ENCODE measurements at regions not wholly inside any gene's neighbourhood (a gene's known extent, or its start where the extent isn't known, plus 50 kb on each side); places are given as distances from the start of the nearest gene placed in this dataset.

DNA sequence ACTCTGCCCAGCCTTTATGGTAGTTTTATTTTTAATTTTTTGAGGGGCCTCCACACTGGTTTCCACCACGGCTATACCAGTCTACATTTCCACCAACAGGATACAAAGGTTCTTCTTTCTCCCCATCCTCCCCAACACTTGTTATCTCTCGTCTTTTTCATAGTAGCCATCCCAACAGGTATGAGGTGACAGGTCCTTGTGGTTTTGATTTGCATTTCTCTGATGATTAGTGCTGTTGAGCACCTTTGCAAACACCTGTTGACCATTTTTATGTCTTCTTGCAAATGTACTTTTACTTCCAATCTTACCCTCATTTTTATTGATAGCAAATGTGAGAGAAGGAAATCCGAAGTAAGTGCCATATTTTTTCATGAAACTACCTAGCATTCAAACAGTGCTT lies 195.4 kb upstream of the PREP start:
- no peak for DNase-seq

DNA sequence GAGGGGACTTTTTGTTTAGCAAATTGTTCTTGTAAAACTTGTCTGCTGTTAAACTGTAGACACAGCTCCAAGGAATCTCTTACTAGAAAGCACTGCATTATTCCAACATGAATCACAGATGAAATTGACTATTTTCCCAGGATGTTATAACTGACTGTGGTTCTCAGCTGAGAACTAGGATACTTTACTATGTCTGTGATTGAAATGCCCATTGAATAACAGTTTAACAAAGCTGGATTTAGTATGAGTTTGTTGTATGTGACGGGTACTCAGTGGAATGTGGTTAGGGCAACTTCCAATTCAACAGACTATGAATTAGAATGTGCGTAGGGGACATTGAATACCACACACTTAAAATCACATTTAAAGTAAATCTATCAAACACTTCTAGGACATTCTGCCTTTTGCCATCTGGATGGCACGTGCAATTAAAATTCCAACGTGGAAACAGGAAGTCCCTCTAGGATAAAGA lies 193.4 kb upstream of the PREP start:
- DNase-seq = no peak

DNA sequence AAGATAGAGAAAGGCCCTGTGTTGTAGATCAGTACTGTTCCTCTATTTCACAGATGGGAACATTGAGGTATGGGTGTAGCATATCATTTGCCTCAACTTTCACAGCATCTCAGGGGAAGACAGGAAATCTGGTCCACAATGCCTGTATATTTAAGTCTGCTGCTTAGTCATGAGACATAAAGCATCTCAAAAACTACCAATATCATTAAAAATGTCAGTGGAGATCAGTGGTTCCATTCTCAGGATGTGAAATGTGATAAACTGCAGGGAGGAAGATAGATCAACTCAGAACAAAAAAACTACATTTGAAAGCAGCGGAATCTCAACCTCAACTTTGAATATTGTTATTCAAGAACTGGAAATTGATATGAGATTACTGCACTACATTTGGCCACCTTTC lies 192.9 kb upstream of the PREP start:
- no peak for DNase-seq

DNA sequence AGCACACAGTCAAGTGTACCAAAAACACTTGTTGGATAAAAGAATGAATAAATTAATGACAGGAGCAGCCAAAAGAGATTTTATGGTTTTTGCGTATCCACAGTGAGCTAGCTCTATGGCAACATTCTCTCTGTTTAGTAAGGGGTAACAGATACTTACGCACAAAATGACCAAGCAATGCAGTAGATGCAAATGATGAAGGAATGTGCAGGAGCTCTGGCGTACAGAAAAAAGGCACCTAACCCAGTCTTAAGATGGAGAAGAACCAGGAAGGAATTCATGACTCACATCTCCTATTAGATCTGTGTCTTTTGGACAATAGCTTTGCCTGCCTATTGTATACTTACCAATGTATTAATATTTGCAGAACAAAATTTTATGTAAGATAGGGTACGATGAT lies 191.9 kb upstream of the PREP start:
- no peak for DNase-seq

DNA sequence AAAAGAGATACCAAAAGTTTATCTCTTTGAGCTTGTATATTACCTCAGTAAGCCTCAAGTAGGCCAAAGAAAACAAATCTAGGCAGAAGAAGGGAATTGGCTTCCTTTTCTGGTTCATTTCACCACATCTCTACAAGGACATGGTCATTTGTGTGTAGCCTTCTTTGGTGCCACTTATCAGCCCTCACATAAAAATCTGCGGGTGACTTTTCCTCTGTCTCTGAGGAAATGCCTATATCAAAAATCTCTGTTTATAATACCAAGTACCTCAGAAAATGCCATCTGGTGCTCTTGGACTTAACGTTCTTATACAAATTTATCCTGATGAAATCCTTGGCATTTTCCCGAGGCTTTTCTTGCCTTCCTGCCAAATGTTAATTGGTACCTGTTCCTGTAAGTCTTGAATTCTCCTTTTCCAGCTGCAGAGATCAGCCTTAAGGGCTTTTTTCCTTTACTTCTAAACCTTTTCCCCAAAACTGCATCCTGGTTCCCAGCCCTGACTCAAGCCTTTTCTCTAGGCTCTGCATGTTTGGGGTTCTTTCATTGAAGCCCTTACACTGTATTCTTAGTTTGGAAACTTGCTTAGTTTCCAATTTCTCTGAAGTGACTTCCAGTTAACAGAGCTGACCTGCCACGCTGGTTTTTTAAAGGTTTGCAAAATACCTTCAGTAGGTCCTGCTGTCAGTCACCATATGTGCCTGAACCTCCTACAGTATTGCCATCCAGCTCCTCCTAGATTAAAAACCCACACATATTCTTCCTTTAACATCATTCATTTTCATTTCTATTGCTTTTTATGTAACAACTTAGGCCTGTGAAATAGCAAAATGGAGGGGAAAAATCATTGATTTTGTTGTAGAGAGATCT lies 191.2 kb upstream of the PREP start:
- DNase-seq = no peak

DNA sequence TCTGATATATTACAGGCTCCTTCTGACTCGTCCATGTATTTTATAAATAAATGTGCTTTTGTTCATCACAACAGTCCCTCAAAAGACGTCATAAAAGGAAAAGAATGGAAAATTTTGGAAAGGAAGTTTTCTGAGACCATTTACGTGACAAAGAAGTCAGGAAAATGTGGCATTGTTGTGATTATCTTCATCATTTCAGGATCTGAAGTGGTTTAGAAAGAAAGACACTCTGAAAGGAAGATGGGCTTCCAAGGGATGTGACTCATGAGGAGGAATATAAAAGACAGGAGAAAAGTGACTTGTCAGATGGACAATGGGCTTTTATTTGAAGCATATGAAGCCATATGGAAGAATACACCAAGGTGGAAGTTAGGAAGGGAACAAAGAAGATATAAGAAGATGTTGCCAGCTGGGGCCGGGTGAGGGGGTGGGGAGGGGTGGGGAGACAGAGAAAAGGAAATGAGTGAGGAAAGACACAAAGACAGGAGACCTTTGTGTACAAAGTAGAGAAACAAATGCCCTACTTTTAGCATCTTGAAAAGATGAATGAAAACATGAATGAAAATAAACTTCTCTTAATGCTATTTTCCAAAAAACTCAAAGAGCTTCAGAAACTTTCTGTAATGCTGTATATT lies 190.3 kb upstream of the PREP start:
- no peak for DNase-seq

DNA sequence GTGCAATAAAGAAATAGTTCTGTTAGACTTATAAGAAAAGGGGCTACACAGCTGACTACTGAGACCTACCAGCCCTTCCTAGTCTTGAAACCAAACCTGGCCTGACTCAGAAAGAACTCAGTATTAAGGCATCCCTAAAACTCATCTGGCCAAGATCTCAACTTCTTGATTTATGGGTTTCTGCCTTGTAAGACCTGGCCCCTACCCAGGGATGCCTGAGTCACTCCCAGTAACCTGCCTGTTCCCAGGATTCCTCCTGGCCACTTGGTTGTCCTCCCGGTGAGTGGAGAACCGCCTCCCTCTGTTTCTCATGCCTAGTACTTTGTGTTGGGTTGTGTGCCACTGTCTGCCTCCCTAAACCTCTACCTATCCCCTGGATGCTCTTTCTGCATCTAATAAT lies 189.4 kb upstream of the PREP start:
- no peak for DNase-seq

DNA sequence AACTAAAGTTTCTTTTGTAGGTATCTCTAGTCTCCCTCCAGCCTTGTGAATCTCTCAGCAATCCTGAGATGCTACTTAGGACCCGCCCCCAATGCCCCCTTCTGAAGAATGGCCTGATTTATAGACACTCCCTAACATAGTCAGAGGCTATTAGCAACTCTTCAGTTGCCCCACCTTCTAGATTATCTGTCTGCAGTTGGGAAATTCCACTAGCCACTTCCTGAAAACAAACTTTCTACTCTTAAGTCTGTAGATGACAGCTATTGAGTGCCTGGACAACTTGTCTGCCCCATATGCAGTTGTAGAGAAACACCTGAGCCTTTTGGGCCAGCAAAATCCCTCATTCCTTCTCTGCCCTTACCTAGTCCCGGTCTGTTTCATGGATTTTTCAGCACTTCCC lies 188.2 kb upstream of the PREP start:
- no peak for DNase-seq

DNA sequence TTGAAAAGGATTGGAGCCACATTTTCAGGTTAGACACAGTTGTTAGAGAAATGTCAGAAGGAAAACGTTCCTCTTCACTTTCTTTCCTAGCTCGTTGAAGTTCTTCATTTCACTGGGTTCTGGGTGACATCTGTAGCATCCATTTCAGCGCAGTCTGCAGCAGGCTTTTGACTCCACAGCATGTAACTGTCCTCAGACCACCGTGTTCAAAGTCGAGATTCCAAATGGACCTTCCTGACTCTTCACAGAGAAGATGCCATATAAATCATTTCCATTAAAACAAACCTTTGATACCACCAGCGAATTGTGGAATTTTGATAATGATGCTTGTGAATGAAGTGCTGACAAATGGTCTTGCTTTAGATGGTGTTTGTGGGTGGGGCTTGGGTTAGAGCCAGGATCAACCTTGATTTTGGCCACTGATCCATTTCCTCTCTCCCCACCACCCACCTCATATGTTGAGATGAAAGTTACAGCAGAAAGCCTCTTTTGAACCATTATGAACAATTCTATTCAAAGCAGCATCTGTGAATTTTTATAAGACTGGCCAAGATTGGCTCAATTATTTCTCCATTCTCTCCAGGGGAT lies 185.3 kb upstream of the PREP start:
- DNase-seq = no peak

DNA sequence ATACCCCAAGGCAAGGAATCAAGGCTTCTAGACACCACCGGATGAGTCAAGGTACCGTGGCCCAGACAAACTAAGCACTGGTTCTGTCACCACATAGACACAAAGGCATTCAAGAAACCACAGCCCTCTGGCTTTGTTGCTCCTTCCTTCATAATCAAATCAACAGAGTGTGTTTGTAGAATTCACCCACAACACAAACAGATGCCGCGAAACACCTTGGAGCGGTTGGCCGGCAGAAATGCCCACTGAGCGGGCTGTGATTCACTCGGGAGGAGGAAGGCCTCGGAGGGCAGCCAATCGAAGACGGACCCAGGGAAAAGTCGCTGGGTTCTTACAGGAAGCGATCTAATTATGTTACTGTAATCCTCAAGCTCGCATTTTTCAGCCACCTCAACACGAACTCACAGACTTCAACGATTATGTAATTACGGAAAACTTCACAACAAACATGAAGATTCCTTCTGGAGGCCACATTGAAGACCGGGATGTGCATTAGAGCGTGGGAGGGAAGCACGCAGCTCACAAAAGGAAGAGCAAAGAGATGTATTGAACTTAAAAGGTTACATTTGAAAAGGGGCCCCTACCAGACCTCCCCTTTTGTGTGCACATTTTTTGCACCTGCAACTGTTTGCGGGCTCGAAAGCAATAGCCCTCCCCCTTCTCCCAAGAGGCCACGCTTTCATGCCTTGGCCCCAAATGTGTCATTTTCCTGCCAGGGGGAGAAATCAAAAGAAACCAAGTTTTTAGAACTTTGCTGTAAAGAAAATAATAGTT lies 184.7 kb upstream of the PREP start:
- DNase-seq = no peak

DNA sequence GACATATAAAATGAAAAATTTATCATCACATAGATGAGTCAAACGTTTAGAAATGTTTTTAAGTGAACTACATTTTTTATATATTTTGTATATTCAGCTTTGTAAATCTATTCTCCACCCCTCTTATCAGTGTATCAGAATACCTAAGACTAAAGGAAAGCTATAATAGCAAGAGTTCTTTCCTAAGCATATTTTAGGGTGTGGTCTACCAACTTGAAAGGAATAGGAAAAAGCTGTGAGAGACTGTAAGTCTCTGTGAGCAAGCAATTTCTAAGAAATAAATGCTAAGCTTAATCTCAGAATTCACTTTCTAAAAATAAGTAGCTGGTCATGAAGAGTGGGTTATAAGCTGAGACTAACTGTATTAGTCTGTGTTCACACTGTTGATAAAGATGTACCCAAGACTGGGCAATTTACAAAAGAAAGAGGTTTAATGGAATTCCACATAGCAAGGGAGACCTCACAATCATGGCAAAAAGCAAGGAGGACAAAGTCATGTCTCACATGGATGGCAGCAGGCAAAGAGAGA lies 175.4 kb upstream of the PREP start:
- no peak for DNase-seq

DNA sequence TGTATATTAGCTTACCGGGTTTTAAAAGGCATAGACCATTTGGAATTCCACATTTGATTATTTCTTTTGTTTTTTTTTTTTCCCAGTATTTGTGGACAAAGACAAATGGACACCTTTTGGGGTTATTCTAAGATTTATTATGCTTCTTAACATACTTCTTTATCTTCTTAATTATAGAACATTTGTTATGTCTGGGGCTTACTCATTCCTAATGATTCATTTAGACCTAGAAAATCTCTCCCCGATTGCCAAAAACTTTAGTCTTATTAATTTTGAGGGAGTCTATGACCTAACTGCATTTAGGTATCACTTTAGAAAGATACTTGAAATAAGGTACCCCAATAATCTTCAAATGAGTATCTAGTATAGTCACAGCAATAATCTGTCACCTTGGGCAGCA lies 170.7 kb upstream of the PREP start:
- DNase-seq = no peak

DNA sequence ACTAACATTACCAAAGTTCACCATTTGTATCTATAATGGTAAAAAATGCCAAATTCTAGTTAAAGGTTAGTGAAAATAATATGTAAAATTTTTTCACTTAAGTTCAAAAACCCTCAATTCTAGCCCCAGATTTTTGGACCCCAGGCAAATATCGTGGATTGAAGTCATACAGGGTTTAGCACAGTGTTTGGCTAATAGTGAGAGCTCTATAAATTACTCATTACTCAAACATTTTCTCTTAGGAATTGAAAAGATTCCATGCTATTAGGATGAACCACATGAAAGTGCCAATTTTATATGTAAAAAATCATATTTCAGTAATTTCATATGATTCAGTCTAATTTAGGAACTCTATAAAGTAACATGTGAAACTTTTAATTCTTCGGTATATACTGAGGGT lies 170.3 kb upstream of the PREP start:
- no peak for DNase-seq

DNA sequence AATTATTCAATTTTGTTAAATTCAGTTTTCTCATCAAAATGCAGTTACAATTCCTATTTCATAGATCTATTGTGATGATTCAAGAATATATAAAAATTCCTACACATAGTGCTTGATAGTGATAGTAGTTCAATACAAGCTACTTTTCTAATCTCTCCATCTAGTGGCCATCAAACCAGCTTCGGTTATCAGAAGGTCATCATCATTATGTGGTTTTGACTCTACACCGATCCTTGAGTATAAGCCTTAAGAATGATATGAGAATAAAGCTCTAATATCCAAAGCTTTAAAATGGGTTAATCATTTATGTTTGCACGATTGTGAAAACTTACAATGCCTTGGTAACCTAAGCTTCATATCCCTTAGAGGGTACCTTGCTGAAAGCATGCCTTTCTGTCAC lies 167.5 kb upstream of the PREP start:
- DNase-seq = no peak

DNA sequence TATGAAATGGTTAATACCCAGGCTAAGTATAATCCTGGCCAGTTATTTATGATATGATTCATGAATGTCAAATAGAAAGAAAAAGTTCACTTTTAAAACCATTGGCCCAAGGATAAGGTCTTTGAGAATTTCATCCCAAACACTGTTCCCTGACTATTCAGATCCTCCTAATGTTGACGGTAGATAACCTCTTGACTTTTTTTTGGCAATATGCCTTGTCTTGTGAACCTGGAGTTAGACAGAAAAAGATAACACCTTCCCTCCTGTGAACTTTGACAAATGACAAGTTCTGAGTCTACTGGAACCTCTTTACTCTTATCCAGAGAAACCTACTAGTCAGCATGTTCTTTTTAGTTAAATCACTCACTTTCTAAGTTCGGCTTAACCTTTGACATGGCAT lies 166.8 kb upstream of the PREP start:
- DNase-seq = no peak

DNA sequence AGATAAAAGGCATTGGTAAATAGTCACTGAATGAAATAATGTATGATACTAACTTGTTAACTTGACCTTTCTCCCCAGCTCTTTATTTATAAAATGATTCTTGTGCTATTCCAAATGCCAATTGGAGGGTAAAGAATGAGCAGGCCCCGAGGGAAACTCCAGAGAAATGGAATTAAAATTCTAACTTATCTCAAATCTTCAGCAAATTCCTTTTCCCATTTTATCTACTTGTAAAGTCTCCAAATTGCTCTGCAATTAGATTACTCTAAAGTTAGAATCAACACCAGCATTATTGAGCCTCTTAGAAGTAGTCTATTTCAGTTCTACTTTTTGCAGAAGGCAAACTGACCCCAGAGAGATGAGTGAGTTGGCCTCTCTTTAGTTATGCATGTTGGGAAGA lies 165.9 kb upstream of the PREP start:
- DNase-seq = no peak

DNA sequence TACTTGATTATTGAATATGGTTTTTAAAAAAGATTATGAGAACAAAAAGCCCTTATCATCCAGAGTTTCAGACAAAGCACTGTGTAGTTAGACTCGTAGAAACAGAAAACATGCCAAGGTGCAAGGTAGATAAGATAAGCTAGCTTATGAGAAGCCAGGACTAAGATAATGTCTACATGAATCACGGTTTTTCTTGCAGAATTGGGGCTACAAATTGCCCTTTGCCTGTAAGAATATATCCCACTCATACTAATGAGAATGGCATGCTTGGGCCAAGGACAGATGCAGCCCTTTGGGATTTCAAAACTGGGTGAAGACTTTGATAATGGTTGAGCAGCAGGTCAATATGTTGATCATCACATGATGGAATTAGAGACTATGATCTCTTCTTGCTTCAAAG lies 165.3 kb upstream of the PREP start:
- DNase-seq = no peak

DNA sequence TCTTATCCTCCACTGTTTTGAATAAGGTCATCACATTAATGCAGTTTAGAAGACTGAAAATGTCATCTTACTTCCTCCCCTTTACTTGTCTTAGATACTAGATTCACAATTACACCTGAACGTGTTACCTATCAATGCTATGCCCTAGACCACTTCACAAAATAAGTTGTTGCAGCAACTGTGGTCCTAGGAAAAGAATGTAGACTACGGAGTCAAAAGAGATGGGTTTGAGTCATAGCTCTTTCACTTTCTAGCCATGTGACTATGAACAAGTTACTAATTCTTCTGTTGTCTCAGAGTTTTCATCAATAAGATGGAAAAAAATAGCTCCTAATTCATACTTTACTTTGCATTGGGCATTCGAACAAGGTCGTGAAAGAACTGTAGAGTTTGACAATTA lies 164.3 kb upstream of the PREP start:
- no peak for DNase-seq

DNA sequence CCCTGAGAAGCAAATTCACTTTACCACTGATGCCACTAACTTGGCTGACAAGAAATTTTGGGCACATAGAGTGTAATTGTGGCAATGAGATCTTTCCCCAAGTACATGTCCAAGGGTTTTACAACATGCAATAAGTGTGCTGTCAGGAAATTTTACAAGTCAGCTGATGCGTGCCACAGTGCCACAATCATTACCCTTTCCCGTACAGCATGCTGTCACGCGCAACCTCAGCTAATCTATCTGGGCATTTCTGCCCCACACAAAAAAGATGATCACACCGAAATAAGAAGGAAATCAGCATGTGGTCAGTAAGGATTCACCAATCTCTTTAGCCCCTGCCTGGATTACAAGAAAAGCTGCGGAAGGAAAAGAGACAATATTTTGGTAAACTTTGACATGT lies 163.6 kb upstream of the PREP start:
- no peak for DNase-seq

DNA sequence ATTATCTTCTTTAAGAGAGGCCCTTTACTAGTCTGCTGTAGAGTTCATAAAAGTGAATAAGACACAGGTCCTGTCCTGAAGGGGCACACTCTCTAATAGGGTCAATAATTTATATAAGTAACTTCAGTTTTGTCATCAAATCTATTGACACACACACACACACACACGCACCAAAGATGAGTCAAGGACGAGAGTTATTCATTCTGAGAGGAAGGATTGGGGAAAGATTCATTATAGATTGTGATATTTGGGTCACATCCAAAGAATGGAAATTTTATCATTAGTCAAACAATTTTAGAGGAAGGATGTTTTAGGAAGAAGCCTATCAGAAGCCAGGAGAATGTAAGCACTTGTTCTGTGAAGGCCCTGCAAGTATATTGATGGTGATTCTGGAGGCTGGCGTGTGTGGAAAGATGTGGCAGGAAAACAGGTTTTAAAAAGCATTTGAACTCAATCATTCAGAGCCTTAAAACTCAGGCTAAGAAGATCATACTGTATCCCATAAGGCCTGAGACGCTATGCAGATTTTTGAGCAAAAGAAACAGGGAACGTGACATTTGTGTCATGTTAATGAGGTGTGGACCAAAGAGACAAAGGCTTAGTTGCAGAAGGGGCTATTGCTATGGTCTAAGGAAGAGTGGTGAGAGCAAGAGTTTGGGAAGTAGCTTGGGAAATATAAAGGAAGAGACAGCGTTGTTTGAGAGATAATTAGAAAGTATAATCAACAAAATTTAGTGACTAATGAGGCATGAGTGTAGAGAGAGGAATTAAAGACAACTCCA lies 161.4 kb upstream of the PREP start:
- DNase-seq = no peak

DNA sequence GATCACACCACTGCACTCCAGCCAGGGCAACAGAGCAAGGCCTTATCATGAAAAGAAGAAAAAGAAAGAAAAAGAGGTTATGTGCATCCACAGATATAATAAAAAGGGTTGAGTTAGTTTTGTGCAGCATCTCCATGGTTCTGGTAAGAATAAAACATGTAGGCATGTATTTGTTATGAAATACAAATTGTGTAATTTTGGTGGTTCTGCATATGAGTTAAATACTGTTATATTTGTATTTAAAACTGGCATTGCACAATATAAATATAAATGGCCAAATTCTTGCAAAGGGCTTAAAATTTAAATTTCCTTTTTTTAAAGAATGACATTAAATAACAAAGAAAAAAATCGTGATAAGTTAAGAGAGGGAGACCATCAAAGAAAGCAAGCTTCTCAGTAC lies 159.1 kb upstream of the PREP start:
- DNase-seq = no peak

DNA sequence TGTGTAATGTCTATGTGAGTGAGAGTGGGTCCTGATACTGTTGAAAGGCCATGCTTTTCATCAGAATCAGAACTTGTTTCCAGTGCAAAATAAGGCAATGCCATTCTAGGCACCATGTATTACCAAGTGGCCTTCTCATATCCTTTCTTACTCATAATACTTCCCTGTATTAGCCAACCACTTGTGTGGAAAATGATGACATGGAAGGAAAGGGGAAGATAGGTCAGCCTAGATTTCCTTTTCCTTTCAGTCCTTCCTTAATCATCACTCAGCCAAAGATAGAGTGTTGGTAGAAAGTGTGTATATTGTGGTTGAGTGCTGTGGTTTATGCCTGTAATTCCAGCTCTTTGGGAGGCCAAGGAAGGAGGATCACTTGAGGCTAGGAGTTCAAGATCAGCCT lies 158.6 kb upstream of the PREP start:
- DNase-seq = no peak
